Left cardiac atrium (tissue), 4 donors: ENCODE measurements at regions not wholly inside any gene's neighbourhood (a gene's known extent, or its start where the extent isn't known, plus 50 kb on each side); places are given as distances from the start of the nearest gene placed in this dataset.

Source experiments
- ATAC-seq, 2 donors: fragments of 200-7000 bp; cut with Tn5 transposase; one replicate each; pipeline ENCODE4 v1.9.1; 2020; ENCODE audit warnings: mild to moderate bottlenecking in 2 of 2, moderate library complexity in 2 of 2
- DNase-seq: peaks from one replicate; pipeline ENCODE4 v3.0.0-alpha.2; 2020
- intact Hi-C, 2 donors: fragments of 100-400 bp; cut with DNase I; formaldehyde crosslinking; loops; one replicate each; pipeline versions ENCODE4 v1.14.1 to v1.15.1; 2022 to 2023
- donor health status: DM: no; HTN: yes; CAD: no.
- donor health status: DM: no; HTN: yes; CAD: no; lungs with severe emphysema.
- donor health status: DM: yes; HTN: yes; CAD: no.
- donor health status: Dilated cardiomyopathy.

DNA sequence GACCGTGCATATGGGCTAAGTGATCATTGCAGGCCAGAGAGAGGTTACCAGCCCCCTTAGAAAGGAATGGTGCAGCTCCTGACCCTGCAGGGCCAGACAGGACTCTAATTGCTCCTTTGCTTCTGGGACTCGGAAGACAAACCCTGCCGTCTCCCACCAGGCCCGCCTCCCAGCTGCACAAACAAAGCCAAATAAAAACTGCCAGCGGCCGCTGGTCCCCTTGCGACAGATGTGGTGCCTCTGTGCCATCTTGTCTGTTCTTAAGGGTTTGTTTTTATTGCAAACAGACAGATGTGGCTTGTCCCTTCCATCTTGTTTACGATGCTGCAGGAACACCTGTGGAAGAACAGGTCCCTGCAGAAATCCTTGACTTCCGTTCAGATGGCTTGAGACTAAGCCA lies 434.4 kb upstream of the TSHZ3 start:
- no peak for ATAC-seq
- intact Hi-C loops: no loop called here
- DNase-seq: no peak

DNA sequence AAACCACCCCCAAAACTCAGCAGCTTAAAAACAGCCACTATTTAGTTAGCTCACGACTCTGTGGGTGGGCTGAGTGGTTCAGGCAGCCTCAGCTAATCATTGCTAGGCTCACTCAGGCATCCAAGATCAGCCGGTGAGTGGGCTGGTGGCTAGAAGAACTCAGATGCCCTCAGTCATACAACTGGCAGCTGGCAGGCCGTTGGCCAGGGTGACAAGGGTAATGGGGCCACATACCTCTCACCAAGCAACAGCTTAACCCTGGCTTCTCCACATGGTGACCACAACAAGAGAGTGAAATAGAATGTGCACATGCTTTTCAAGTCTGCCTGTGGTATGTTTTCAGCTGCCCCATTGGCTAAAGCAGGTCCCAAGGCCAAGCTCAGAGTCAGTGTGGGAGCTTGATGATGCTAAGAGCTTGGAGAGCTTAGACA lies 435.4 kb upstream of the TSHZ3 start:
- ATAC-seq (no peak), DNase-seq (no peak)
- intact Hi-C loops: no loop called here

DNA sequence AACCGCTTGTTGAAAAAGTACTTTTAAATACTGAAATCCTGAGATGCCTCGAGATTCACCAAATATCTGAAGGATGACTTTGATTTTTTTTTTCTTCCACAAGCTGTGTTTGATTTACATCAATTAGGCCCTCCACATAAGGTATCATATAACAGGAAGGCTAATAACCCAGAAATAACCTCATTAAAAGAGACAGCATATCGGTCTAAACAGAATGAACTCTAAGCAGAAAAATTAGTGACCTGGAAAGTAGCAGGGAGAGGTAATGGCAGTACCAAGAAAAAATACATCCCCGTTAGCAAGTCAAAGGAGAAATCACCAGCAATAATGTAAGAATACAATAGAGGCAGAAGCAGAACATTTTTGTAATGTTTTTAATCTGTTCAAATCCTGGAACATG lies 452.4 kb upstream of the TSHZ3 start:
- intact Hi-C loops: no loop called here
- DNase-seq: no peak
- no peak for ATAC-seq

DNA sequence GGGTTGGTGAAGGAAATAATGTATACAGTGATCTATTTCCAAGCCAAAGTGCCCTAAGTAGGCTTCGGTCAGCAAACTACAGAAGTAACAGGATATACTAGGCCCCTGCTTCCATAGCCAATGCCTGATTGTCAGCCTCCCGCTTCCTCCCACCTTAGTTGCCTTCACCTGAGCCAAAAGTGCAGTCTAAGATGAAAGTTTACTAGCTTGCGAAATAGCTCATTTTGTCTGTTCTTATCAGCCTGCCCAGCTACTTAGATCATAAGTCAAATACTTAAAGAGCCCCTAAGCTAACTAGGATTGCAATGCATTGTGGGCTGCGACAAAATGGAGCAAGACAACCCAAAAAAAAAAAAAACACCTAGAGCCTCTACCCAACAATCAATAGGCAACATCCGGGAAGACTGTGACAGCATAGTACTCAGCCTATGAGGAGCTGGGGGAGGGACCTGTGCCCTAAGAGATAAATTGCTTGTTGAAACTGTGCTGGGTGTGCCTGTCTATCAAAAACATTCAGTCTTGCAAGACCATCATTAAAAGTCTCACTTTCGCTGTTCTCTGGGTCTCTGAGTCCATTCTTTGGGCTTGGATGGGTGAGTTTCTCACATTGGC lies 454.7 kb upstream of the TSHZ3 start:
- intact Hi-C loops: no loop called here

DNA sequence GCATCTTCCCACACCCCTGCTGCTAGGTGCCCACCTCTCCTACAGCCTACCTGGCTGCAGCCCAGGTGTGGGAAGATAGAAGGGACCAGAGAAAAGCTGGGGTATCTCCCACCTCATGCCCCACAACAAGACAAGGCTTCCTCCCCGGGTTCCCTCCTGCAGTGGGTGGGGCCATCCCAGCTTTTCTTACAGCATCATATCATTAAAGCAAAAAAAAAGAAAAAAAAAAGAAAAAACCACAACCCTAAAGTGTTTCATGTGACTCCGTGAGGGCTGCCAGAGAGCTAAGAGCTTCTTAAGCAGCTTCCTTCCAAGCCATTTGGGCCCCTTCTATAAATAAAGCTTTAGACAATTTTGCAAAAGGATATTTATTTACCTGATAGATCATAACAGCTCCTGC lies 455.4 kb upstream of the TSHZ3 start:
- DNase-seq (no peak), ATAC-seq (no peak)
- intact Hi-C loops: no loop called here

More for the DNA sequence above, 454.7 kb upstream of the TSHZ3 start:
- ATAC-seq: peak in 1 of 2 donors; percentile 82
- DNase-seq: no peak

DNA sequence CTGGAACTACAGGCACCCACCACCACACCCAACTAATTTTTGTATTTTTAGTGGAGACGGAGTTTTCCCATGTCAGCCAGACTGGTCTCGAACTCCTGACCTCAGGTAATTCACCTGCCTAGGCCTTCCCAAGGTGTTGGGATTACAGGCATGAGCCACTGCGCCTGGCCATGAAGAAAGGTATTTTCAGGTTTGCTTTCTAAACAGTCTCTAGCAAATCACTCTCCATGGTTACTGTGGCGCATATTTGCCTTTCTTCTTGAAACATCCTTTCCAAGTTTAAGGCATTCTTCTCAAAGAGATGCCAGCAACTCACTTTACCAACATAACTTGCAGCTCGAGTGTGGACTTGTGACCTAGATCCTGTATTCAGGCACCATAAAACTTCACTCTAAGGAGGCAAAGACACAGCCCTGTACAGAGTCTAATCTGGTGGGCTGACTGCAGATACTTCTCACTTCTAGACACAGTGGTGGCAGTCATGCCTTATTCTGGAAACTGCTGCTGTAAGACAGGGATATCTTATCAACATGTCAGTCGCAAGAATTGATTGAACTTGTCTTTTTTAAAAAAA lies 461.4 kb upstream of the TSHZ3 start:
- DNase-seq (no peak), ATAC-seq (no peak)
- intact Hi-C loops: no loop called here

DNA sequence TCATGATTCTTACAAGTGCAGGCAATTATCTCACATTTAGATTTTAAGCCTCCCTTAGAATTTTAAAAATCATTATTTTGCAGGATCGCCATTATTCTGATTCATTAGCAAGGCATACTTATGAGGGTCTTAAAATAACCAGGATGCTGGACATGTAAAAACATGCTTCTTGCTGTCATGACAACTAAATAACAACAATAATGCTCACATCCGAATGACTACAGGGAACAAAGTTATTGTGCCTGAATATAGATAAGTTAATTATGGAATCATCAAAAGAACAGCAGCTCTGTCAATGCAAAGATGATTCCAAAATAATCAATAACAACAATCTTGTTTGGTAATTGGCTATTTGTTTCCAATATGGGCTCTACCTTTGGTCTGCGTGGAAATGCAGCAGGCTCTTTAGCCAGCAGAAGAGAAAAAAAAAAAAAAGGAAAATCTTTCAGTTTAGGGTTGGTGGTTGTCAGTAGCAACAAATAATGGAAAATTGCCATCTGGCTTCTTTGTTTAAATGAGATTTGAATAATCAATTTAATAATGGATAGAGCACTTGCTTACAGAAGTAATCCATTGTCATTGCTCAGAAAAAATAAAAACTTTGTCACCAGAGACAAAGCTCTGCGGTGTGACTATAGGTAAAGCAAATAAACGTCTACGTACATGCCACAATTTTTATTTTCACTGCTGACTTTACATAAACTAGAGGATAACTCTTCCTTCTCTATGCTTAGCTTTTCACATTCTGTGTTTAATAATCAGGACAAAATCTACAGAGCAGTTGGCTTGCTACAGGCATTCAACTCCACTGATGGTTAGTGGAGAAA lies 468.9 kb upstream of the TSHZ3 start:
- intact Hi-C loops: no loop called here
- DNase-seq (no peak), ATAC-seq (no peak)

DNA sequence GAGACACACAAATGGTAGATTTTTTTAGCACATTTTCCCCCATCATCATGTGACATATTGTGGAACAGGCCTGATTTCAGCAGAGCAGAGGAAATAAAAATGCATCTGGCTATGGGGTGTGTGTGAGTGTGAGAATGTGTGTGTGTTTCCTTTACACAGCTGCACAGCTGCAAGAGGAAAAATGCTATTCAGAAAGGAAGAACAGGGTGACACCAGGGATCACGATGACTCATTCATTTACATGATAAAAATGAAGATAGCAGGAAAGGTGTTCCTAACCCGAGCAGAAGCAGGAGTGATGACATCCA lies 469.5 kb upstream of the TSHZ3 start:
- intact Hi-C loops: no loop called here
- no peak for ATAC-seq
- no peak for DNase-seq

DNA sequence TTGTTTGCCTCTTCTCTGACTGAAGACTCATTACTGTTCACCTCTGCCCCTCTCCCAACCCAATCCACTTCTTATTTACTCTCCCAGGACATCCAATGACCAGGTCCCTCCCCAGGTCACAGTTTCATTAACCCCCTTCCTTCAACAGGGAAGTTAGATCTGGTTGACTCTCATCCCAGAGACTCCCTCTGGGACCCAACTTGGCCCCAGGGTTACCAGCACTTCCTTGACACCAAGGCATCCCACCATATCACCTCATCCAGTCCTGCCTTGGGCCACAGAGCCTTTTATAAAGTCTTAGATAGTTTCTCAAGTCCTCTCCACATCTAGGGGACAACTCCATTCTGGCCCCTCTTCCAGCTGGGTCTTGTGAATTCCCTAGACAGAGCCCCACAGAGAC lies 470.6 kb upstream of the TSHZ3 start:
- no peak for DNase-seq
- no peak for ATAC-seq
- intact Hi-C loops: no loop called here

DNA sequence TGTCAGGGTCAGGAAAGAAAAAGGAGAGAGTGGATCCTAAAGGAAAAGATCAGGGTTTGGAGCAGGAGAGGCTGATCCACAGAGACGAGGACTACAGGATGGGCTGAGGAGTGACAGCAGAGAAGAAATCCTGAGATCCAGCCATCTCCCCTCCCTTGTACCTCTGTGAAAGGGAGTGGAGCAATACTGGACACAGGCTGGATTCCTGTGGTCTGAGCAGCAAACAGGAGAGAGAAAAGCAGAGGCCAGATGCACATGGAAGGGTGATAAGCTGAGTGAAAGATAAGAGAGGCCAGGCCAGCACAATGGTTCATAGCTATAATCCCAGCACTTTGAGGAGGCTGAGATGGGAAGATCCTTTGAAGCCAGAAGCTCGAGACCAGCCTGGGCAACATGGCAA lies 472.1 kb upstream of the TSHZ3 start:
- intact Hi-C loops: no loop called here
- ATAC-seq (no peak), DNase-seq (no peak)

DNA sequence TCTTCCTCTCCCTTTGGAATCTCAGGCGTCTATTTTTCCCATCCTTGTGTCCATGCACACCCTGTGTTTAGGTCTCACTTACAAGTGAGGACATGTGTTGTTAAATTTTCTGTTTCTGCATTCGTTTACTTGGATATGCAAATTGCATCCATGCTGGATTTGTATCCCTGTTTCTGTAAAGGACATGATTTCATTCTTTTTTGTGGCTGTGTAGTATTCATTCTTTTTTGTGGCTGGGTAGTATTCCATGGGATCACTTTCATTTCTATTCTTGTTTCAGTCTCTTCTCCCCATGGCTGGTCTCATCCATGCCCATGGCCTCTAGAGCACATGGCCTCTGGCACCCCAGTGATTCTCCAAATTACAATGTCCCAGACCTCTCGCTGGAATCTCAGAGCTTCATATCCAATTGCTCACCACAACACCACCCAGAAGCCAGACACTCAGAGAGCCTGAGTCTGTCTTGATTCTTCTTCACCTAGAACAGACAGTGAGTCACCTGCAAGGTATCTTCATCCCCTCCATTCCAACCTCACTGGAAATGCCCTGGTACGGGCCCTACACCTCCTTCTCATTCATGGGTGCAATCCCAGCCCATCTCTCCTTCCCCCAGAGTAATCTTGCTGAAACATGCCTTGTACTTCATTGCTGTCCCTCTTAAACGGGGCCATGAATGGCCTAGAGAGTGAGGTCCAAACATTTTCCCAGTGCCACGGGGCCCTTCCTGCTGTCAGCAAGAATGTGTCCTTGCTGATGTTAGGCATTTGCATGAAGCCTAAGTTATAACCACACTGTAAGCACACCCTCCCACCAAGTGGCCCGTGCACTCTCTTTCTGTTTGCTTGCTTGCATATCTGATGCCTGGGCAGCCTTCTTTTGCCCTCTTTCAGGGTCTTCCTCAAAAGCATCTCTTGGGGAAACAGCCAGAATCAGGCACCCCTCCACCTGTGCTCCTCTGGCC lies 476.2 kb upstream of the TSHZ3 start:
- intact Hi-C loops: no loop called here
- no peak for ATAC-seq
- no peak for DNase-seq

DNA sequence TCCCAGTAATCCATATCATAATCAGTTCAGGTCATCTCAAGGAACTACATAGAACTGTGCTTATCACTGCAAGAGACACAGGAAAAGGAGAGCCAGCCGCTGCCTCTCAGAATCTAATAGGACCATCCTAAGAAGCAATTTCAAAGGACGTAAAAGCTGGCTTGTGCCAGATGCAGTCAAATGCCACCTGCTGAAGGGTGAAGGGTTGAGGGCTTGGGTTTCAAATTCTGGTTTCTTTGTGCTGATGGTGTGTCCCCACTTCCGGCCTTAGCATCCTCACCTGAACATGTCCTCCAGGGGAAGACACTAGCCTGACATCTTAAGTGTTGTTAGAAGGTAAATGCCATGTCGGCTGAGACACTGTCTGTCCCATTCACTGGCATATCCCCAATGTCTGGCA lies 477.1 kb upstream of the TSHZ3 start:
- intact Hi-C loops: no loop called here
- DNase-seq (no peak), ATAC-seq (no peak)

DNA sequence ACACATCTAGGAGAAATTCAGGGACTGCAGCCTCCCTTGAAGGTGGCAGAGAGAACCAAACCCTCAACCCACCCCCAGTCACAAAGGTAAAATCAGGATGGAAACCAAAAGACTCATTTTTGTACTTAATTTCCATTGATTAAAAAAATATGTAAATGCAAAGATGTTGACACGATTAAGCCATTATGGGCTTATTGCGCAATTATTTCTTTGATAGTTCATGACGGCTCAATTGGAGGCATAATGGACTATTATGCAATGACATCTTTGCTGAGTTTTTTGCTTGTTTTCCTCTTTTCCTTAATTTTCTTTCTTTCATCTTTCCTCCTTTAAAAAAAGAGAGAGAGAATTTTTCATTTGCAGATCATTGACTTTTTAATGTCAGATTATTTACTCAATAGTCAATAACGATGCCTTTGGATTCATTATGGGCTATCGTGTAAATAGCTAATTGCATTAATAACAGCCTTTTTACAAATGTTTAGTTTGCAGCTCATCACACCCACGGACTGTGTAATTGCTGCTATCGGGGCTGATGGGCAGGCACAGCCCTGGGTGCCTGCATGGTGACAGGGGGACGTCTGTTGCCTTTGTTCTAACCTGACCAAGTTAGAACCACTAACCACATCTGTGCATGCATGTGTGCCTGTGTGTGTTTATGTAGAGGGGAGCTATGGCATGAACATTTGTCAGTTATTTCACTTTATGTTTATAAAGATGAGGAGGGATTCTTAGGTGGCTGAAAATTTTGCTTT lies 482.4 kb upstream of the TSHZ3 start:
- DNase-seq: no peak
- intact Hi-C loops: no loop called here
- ATAC-seq: no peak

DNA sequence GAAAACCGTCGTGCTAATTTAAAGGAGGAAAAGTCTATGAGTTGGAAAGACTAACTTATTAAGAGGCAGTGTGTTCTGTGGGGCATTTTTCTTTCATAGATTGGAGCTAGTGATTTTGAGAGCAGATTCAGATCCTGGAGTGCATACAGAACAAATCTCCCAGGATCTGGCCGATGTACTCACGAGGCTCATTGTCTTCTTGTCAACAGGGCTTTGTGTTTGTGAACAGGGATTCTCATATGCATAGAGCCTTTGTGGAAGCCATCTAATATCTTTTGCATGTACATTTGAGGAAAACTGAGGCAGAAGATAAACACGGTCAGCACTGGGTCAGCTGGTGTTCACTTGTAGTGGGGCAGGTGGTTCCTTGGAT lies 482.9 kb upstream of the TSHZ3 start:
- intact Hi-C loops: no loop called here
- no peak for ATAC-seq

DNA sequence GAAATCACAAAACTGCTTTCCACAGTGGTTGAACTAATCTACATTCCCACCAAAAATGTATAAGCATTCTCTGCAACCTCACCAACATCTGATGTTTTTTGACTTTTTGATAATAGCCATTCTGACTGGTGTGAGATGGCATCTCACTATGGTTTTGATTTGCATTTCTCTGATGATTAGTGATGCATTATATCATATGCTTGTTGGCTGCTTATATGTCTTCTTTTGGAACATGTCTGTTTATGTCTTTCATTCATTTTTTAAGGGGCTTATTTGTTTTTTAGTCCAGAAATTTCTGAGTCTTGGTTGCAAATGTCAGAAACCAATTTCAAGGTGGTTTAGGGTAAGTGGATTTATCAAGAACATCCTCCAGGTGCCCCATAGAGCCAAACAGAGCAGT lies 484.8 kb upstream of the TSHZ3 start:
- ATAC-seq (no peak), DNase-seq (no peak)
- intact Hi-C loops: no loop called here

More for the DNA sequence above, 482.9 kb upstream of the TSHZ3 start:
- no peak for DNase-seq

DNA sequence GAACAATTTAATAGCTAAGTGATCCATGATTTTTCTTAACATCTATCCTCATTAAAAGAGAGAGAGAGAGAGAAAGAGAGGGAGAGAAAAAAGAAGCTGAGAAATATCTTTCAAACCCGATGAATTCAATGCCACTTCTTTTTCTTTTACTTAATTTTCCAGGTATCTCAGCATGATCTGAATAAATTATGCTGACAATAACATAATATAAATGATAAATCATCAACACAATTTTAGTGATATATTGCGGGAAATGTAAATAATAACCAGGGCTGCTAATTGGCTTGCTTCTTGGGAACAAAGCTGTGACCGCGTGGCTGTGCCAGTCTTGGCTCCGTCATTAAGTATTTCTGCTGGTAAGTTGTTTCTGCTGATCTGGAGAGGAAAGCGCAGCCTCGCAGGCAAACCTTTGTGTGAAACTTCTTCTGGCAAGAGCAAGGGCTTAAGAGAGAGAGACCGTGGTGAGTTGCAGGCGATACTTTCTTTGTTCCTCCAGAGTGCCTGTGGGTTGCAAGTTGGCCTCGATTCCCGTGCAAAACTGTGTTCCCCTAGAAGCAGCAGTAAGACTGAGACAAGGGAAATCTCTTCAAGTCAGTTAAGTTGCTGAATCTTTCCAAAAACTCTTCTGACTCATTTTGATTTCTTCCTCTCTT lies 489.1 kb upstream of the TSHZ3 start:
- intact Hi-C loops: no loop called here
- DNase-seq (no peak), ATAC-seq (peak in 1 of 2 donors; percentile 39)

DNA sequence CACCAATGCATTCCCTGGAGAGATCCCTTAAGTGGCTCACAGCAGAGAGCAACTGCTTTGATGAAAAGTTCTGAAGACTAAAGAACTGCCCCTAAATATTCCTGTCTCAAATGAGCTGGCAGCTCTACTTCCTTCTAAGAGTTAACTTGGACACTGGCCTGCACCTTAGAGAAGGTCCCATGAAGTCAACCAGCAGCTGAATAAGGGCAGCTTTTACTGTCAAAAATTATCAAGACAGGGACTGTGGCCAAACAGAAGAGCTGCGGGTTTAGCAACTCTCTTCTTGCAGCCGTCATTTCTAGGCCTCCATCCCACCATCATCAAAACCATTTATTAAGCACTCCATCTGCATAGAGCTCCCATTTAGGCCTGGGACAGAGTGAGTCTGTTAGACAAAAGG lies 491.1 kb upstream of the TSHZ3 start:
- no peak for ATAC-seq
- intact Hi-C loops: no loop called here
- no peak for DNase-seq

DNA sequence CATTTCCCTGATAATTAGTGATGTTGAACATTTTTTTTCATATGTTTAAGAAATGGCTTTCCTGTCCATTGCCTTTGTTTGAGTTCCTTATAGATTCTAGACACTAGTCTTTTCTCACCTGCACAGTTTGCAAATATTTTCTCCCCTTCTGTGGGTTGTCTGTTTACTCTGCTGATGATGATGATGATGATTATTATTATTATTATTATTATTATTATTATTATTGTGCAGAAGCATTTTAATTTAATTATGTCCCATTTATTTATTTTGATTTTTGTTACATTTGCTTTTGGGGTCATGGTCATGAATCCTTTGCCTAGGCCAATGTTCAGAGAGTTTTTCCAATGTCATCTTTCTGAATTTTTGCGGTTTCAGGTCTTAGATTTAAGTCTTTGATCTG lies 492.5 kb upstream of the TSHZ3 start:
- ATAC-seq (no peak), DNase-seq (no peak)
- intact Hi-C loops: no loop called here

DNA sequence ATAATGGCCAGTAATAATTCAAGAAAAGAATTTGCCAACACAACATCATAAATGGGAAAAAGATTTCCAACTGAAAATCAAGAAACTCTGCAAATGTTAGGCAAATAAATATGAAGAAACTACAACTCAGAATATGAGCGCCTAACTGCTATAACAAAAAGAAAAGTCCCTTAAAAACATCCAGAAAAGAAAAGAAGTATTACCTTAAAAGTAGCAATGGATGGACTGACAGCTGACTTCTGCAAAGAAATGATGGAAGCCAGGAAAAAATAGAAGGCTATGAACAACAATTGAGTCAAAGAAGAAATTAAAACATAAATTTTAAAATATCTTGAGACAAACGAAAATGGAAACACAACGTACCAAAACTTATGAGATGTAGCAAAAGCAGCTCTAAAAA lies 482.3 kb upstream of the ZNF507 start:
- ATAC-seq: no peak
- no peak for DNase-seq
- intact Hi-C loops: no loop called here
